ENCODE measurements at regions not wholly inside any gene's neighbourhood (a gene's known extent, or its start where the extent isn't known, plus 50 kb on each side); places are given as distances from the start of the nearest gene placed in this dataset.

GRCh38 chrX:149262086-149262485 lies 243.0 kb downstream of the IDS start:
- TF ChIP-seq EP300 (IDR thresholded peaks at IDR 0.05; ENCODE audit: borderline replicate concordance) (no peak), TEAD4 (IDR thresholded peaks at IDR 0.05) (no peak), USF1 (IDR thresholded peaks at IDR 0.05) (no peak), REST (IDR thresholded peaks at IDR 0.05; ENCODE audit: low read depth) (no peak), ZBTB7A (IDR thresholded peaks at IDR 0.05; ENCODE audit: low read depth) (no peak), NFIC (IDR thresholded peaks at IDR 0.05) (no peak), MAX (IDR thresholded peaks at IDR 0.05) (no peak), CEBPB (IDR thresholded peaks at IDR 0.05) (no peak), CREB1 (IDR thresholded peaks at IDR 0.05; ENCODE audit: low read depth) (no peak), FOXM1 (IDR thresholded peaks at IDR 0.05; ENCODE audit: borderline replicate concordance, low read depth) (no peak), EGR1 (IDR thresholded peaks at IDR 0.05) (no peak), RAD21 (IDR thresholded peaks at IDR 0.05; ENCODE audit: low read depth) (no peak)

Data from Ishikawa (cell line).